HG03432 (cell line): ENCODE measurements at regions not wholly inside any gene's neighbourhood (a gene's known extent, or its start where the extent isn't known, plus 50 kb on each side); places are given as distances from the start of the nearest gene placed in this dataset.
"Not testable (repeated sequence)": the region's sequence is repeated elsewhere in the genome, so short reads cannot be mapped to it uniquely, and the experiment has no call there.

Experiments
- ATAC-seq: cut with Tn5 transposase; IDR thresholded peaks from one replicate; pipeline ENCODE4 v1.9.1; 2021; ENCODE audit warnings: mild to moderate bottlenecking, moderate library complexity; ENCODE audit not compliant: unreplicated experiment

DNA sequence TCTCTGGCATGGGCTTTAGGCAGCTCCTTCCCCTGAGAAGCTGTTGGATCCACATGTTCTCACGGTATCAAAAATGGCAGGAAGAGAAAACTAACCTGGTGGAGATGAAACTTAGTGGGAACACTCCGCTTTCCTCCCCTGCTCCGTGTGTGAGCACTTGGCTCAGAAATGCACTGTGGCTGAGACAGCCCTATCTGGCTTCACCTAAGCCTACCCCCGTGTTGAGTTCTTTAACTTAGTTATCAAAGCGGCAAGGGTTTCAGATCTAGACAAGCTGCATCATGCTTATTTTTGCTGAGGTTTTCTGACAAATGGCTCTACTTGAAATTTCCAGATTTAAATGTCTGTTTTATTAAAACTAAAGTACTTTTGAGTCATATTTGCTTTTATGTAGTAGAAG, 221.6 kb upstream of the PLGLB2 start:
- ATAC-seq: not testable (repeated sequence)

DNA sequence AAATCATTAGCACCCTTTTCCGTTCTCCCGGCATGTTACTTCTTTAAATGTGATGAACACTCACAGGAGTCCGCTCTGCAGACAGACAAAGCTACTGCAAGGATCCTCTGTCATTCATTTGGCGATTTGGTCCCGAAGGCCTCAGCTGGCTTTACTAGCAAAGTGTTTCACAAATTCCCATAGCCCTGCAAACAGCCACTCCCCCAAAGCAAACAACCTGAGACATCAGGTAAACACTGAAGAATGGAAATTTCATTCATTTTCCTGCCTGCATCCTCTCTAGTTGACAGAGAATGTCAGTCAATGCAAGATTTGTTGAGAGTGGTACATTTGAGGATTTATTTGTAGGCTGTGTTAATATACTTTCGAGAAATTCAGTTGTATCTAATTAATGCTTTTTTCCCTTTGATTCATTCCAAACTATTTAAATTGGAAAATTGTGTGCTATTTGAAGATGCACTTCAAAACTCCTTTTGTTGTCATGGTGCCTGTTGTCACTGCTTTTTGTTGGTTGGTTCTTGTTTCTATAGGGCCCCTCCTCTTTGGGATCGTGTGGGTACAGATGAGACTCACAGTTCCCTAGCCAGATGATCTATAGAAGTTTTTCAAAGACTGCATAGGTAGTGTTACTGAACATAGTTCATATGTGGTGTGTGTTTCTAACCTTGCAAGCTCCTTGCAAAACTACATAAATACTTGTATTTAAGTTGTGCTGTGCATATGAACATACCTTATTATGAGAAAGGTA, 215.7 kb upstream of the PLGLB2 start:
- ATAC-seq: not testable (repeated sequence)

DNA sequence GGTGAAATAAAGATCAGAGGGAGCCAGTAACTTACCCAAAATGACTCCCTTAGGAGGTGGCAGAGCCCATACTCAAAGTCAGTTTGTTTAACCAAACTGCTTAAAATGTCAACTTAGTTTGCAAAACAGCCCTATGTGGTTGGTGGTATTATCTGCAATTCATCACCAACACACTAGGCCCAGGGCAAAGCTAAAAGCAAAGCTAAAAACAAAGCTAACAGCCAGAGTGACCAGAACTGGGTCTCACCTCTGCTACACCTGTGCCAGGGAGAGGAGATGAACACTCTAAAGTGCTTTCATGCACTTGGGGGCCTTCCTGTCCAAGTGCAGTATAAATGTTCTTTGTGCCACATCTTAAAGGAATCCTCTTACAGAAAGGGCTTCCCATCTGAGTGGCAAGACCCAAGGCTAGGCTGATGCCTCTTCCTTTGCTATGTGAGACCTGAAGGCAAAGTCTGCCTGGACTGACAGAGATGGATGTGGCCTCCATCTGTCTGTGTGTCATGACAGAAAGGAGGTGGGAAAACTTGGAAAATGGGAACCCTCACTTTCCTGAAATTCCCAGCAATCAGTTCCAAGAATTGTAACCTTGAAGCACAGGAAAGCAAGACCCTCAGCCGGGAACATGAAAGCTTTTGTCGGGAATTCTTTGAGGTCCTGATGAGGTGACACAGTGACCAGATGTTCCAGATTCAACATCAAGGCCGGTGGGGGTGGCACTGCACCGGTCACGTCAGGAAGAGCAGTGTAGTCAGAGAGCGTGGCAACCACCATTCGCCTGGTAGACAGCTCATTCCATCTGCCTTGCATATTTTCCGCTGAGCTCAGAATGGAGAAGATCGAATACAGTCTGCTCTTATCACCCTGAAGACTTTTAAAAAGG, 214.3 kb upstream of the PLGLB2 start:
- not testable (repeated sequence) for ATAC-seq

DNA sequence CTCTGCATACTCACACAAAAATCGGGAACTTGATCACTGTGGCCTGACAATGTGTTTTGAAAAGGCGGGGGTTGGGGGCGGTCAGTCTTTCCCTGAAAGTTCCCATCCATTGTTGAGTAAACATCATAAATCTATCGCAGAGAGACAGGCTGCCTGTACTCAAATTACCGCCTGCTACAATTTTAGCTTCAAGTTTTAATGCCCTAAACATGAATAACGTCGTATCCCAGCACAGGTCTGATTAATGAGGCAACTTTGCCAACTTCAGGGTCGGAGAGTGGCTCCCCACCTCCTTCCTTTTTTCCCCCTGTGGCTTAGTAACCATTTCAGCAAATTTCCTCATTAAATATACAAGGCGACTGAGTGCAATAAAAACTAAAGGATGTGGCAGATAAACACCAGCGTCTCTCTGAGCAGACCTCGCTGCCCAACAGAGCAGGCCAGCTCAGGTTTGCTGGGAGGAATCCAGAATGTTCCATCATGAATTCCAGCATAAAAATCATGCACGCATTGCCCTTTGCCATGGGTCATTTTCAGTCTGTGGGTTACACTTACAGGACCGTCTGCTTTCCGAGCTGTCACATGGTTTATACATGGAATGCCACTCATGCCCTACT, 213.5 kb upstream of the PLGLB2 start:
- not testable (repeated sequence) for ATAC-seq

DNA sequence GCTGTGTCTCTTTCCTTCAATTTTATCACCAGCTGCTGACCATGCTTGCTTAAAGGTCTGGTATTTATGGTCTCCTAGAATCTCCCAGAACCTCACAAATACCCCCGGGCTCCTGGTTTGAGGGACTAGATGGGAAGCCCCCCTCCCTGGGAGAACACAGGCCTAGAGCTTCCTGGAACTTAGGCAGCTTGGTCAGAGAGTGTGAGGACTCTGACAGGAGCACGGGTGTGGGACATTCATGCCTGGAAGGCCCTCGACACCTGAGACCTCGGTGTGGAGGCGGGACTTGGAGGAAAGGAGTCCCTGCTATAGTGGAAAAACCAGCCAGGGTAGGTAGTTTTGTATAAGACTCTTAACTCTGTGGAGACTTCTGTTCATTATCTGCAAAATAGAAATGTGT, 211.5 kb upstream of the PLGLB2 start:
- ATAC-seq: not testable (repeated sequence)

DNA sequence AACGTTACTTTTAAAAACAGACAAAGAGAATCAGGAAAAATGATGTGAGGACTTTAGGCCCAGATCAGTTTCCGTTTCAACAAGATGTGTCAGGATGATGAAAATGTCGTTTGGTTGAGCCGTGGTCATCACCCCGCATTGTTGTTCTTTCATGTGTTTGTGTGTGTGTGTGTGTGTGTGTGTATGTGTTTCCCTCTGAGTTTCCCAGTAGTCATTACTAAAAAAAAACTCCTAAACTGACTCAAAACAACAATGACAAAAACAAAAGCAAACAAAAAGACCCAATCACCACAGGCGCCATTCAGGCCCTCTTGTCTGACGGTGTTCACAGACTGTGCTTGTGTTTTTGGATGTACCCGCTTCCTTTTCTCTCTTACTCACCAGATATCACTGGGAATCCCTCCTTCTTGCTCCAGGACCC, 210.6 kb upstream of the PLGLB2 start:
- not testable (repeated sequence) for ATAC-seq

DNA sequence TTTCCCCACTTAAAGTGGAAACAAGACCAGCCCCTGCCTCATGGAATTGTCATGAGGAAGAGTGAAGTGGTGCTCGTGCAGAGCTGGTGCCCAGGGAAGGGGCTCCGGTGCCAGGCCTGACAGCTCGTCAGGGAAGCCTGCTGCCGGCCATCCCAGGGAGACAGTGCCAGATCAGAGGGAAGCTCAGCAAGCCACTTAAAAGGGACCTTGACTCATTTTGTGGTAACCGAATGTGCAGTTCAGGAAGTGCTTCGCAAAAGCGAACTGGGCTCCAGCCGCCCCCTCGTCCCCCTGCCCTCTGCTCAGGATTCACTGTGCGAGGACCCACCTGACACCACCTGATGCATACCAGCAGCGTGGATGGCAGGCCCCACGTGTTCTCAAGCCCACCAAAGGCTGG, 209.6 kb upstream of the PLGLB2 start:
- not testable (repeated sequence) for ATAC-seq

DNA sequence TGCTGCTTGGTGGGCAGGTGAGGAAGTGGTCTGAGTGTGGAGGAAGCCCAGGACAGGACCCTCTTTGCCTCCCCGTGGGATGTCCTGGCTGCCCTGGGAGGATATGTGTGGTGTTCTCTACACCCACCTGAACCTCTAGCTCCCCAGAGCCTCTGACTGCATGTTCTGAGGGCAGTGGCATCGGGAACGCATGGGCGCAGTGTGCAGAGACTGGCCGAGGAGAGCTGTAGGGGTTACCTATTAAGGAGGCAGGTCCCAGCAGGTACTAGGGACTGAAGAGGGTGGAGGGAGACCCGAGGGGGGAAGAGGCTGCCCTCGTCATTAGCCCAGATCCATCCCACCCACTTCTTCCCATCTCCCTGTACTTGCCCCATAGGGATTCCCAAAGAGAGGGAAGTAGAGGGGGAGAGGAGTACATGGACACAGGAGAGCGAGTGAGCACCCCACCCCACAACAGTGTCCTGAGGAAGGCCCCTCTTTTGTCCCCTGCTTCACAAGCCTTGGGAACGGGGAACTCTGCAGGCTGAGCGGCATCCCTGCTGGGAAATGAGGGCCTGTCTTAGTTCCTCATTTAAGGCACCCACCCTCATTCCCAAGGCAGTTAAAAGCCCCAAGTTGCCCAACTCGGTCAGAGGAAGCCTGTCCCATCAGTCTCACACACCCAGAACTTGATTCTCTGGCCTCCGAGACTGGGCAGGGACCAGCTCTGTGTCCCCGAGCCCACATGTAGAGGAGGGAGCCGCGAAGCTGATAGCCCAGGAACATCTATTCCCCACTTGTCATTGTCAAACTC, 208.5 kb upstream of the PLGLB2 start:
- ATAC-seq: not testable (repeated sequence)

DNA sequence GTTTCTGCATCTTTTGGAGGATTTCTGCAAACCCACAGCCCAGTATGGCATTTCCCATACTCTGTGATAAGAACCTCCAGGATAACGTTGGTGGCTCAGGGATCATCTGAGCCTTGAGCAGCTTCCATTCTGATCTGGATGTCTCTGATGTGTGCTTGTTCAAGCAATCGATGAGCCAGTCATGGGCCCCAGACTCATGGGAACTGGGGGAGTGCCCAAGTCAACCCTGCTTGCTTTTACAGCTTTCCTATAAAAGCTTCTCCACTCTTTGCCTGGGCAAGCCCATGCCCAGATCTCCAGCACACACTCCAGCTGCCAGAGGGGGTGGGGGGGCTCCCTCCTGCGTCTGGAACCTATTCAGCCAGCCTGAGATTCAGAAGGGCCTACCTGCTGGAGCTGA, 207.6 kb upstream of the PLGLB2 start:
- ATAC-seq: not testable (repeated sequence)

DNA sequence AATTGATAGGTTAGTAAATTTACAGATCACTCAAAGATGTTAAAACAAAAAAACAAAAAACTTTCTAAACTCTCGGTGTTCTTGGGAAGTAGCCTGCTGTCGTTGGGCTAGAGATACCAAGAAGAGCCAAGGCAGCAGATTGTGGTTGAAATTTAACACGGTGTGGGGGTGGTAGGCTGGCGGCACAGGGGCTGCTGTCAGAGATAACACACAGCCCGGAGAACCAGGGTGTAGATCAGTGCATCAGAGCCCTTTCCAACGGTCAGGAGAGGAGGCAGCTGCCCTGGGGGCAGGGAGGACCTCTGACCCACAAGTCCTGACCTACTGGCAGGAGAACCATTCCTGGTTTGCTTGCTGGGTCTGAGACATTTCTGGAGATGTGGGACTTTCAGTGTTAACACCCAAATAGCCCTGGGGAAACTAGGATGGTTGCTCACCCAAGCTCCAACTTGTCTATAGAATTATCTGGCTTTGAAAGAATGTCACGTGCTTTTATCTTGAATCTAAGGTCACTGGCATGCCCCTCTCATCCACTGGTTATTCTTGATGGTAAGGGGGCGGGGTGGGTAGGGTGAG, 205.2 kb upstream of the PLGLB2 start:
- not testable (repeated sequence) for ATAC-seq

DNA sequence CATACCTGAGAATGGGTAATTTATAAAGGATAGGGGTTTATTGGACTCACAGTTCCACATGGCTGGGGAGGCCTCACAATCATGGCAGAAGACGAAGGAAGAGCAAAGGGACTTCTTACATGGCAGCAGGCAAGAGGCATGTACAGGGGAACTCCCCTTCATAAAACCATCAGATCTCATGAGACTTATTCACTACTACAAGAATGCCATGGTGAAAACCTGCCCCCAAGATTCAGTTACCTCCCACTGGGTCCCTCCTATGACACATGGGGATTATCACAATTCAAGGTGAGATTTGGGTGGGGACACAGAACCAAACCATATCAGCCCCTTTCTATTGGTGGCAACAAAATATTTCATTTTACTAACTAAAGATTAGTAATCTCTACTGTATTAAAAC, 204.1 kb upstream of the PLGLB2 start:
- not testable (repeated sequence) for ATAC-seq

DNA sequence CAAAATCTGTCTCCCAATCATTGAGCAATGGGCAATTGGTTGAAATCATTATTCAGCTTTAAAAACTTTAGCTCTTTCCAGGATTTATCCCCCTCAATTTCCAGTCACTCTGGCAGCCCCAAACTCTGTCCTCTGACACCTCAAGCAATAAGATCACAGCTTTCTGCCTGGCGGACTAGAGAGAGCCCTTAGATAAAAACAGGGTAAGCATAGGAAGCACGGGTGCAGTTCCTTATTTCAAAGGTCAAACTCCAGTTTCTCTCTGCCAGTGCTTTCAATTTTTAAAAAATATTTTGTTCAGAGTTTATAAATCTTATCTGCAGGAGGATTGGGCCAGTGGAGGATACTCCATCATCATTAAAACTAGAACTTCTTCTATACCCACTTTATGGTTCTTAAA, 200.8 kb upstream of the PLGLB2 start:
- ATAC-seq: not testable (repeated sequence)

DNA sequence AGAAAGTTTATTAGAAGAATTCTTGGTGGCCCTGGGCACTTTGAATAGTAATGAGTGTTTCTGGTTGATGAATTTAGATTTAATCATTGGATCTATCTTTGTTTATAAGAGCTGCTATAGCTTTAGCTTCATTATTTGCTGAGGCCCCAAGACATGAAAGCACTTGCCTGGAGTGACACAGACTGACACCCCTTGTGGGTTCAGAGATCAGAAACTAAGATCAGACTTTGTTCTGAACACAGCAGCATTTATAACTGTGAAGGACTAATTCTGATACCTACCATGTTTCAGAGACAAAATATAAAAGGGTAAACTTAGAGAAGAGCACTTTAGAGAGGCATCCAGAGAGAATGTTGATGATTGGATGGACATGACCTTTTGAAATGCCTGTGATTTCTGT, 199.9 kb upstream of the PLGLB2 start:
- ATAC-seq: not testable (repeated sequence)

DNA sequence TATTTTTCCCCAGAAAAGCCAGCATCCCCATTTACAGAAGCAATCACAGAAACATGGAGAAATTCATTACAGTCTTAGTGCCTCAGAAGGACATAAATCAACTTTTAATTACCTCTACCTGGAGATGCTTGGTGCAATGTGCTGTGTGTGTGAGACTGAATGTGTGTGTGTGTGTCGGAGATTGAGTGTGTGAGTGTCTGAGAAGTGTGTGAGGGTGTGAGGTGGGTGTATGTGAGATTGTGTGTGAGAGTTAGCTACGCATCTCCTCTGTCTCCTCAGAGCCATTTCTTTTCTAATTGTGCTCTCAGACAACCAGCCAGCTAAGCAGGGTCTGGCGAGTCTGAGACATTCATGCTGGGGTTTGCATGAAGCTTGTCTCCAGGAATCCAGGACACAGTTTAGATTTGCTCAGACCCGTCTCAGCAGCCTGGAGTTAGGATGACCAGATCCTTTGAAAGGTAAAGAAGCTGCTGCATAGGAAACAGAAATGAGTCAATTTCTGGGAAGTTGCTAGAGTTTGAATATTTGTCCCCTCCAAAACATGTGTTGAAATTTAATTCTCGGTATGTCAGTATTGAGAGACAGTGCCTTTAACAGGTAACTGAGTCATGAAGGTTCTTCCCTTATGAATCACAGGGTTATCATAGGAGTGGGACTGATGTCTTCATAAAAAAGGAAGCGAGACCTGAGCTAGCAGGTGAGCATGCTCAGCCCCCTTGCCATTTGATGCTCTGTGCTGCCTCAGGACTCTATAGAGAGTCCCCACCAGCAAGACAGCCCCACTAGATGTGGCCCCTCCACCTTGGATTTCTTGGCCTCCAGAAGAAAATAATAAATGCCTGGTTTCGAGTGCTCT, 199.0 kb upstream of the PLGLB2 start:
- not testable (repeated sequence) for ATAC-seq

DNA sequence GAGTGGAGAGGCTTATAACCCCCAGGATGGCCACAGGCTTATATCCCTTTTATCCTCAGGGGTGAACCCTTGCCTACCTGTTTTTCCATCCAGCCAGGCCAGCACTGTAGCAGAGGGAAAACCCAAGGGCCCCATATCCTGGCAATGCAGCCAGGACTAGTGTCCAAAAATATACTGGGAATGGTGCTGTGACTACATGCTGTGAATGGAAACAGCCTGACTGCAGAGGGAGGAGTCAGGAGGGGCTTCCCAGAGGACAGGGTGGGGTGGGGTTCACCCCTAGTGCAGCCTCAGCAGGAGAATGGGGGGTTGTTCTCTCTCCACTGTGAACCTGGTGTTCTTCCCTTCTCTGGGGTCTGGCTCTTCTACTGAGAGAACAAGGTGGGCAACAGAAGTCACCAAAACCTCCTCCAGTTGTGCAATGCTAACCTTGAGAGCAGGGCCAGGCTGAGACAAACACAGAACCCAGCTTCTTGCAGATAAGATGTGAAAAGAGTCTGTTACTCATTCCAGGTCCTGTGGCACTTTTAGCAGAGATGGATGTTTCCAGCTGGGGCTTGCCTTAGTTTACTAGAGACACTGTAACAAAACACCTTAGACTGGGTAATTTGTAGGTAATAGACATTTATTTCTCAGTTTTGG, 198.2 kb upstream of the PLGLB2 start:
- not testable (repeated sequence) for ATAC-seq

DNA sequence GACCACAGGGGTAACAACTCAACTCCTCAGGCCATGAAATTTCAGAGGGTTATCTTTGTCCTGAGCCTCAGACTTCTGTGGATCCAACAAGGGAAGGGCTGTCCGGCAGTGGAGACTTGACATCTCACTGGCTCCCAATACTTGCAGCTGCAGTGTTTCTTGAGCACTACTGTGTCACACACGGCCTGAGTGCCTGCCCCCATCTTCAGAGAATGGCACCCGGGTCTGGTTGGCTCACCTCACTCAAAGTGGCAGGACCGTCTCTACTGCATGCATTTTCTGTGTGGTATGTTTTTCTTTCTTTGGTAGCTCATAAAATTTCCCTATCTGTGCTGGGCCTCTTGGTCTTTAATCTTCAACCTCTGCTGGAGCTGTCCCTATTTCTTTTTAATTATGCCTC, 193.2 kb upstream of the PLGLB2 start:
- ATAC-seq: not testable (repeated sequence)

DNA sequence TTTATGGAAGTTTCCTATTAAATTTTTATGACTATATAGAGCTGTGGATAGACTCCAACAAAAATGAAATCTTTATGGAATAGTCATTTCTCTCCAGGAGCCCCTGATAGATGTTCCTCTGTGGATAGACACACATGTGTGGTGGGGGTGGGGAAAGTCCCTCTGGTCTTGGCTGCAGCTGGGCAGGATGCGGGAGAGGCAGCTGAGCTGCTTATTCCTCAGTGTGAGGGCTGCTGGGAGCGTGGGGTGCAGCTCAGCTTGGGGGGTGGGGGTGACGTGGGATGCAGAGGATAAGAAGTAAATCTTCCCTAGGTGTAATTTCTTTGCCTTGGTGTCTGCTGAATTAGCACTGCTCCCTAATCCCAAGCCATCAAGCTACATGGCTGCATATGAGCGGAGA, 192.8 kb upstream of the PLGLB2 start:
- not testable (repeated sequence) for ATAC-seq

DNA sequence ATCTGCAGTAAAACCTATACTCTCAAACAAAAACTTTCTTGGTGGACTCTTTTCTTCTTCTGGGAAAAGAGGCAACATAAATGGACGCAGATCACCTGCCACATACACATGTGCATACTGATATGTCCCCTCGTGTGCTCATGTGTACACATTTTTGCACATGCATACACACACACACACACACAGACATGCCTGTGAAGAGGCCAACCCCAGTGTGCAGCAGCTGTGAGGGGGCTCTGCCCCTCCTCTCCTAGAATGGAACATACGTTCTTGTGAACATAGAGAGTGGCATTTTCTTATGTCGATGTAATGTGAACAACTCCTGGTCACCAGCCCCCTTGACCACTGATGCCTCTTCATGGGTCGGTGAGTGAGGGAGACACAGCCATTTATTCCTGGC, 188.9 kb upstream of the PLGLB2 start:
- not testable (repeated sequence) for ATAC-seq

DNA sequence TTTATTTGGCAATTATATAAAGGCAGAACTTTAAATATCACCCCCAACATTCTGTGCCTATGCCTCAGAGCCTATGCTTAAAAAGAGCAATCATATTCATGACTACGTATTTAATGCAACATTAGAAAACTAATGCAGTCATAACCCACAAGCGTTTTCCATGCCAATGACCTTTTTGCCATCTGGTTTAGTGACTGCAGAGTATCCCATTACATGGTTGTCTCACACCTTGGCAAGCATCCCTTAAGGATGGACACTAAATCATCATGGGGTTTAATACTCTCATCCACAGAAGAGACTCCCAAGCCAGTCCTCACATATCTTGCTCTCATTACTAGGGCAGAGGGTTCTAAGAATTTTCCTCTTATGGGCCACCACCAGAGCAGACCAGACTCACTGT, 188.2 kb upstream of the PLGLB2 start:
- ATAC-seq: not testable (repeated sequence)
